H1 (cell line): ENCODE measurements at regions not wholly inside any gene's neighbourhood (a gene's known extent, or its start where the extent isn't known, plus 50 kb on each side); places are given as distances from the start of the nearest gene placed in this dataset.

Experiments
- CTCF ChIA-PET: fragments of 300-600 bp; sonication (Branson Sonifier 250); formaldehyde crosslinking; loops from one replicate; lab custom pipeline; 2021; ENCODE audit not compliant: partially characterized antibody; lab: Charles Lee
- POLR2A ChIA-PET: fragments of 300-600 bp; sonication (Branson Sonifier 250); formaldehyde crosslinking; loops from one replicate; lab custom pipeline; 2021; ENCODE audit warnings: inconsistent platforms; ENCODE audit not compliant: partially characterized antibody; lab: Charles Lee
- DNase-seq, 2 experiments: peaks; one replicate each; pipeline versions ENCODE4 v3.0.0 to v3.0.0-alpha.2; 2010 to 2022; ENCODE audit warnings: low spot score in 2 of 2, low read depth in 1 of 2, mixed read lengths in 1 of 2
- FAIRE-seq: peaks from 2 replicates; lab custom pipeline; 2011; peaks lifted over from hg19 to GRCh38; lab: Jason Lieb, UNC
- H2AFZ ChIP-seq: 2 replicates; pipeline ENCODE4 v1.8.1; 2012; ENCODE audit warnings: low read length, inconsistent platforms
- H2AK5ac ChIP-seq: 2 replicates; pipeline ENCODE4 v1.6.1; 2013; ENCODE audit warnings: low read depth, low read length
- H2BK120ac ChIP-seq: replicated peaks from 2 replicates; pipeline ENCODE3; 2013; ENCODE audit warnings: low read depth, low read length, inconsistent platforms
- H2BK12ac ChIP-seq: 2 replicates; pipeline ENCODE4 v1.6.1; 2013; ENCODE audit warnings: low read depth, low read length
- H2BK15ac ChIP-seq: 2 replicates; pipeline ENCODE4 v1.6.1; 2013; ENCODE audit warnings: low read length
- H2BK20ac ChIP-seq: 2 replicates; pipeline ENCODE4 v1.6.1; 2013; ENCODE audit warnings: low read length
- H2BK5ac ChIP-seq: 2 replicates; pipeline ENCODE4 v1.6.1; 2013; ENCODE audit warnings: low read depth, low read length
- H3K14ac ChIP-seq: 2 replicates; pipeline ENCODE4 v1.6.1; 2013; ENCODE audit warnings: inconsistent platforms; ENCODE audit not compliant: insufficient read length
- H3K18ac ChIP-seq: 2 replicates; pipeline ENCODE4 v1.6.1; 2013; ENCODE audit warnings: low read length; ENCODE audit errors: extremely low read depth
- H3K23ac ChIP-seq: 2 replicates; pipeline ENCODE4 v1.6.1; 2013; ENCODE audit warnings: inconsistent platforms; ENCODE audit not compliant: insufficient read length
- H3K23me2 ChIP-seq: 2 replicates; pipeline ENCODE4 v1.6.1; 2013; ENCODE audit warnings: low read depth, low read length
- H3K27ac ChIP-seq: 2 replicates; pipeline ENCODE4 v1.6.1; 2011; ENCODE audit warnings: low read depth, low read length, inconsistent platforms
- H3K27me3 ChIP-seq, 4 experiments: replicated peaks in 1 of 4; 1 replicate in 1 of 4; 2 replicates in 3 of 4; pipeline versions ENCODE4 v1.6.1 to v1.8.1; 2011 to 2013; ENCODE audit warnings: low read length in 3 of 4, mild to moderate bottlenecking in 3 of 4, inconsistent platforms in 2 of 4, mixed read lengths in 2 of 4, moderate library complexity in 1 of 4; ENCODE audit not compliant: control insufficient read depth in 3 of 4, insufficient read depth in 3 of 4; ENCODE audit errors: extremely low read depth in 1 of 4
- H3K36me3 ChIP-seq, 4 experiments: 2 replicates each; pipeline versions ENCODE4 v1.6.1 to v1.8.1; 2011 to 2013; ENCODE audit warnings: mild to moderate bottlenecking in 4 of 4, low read length in 3 of 4, moderate library complexity in 2 of 4, control low read depth in 1 of 4, inconsistent platforms in 1 of 4; ENCODE audit not compliant: insufficient read depth in 4 of 4, control insufficient read depth in 2 of 4
- H3K4ac ChIP-seq: replicated peaks from 2 replicates; pipeline ENCODE3; 2013; ENCODE audit warnings: low read length, low read depth, mixed read lengths, inconsistent platforms; ENCODE audit not compliant: insufficient read length
- H3K4me1 ChIP-seq, 4 experiments: replicated peaks in 1 of 4; 1 replicate in 1 of 4; 2 replicates in 3 of 4; pipeline versions ENCODE4 v1.6.1 to v1.8.1; 2011 to 2013; ENCODE audit warnings: low read length in 3 of 4, inconsistent platforms in 2 of 4, mixed read lengths in 1 of 4; ENCODE audit not compliant: insufficient read depth in 4 of 4, control insufficient read depth in 3 of 4
- H3K4me2 ChIP-seq, 2 experiments: 2 replicates each; pipeline versions ENCODE4 v1.6.1 to v1.8.1; 2011 to 2013; ENCODE audit warnings: low read depth in 2 of 2, low read length in 2 of 2, control low read depth in 1 of 2, inconsistent platforms in 1 of 2, mild to moderate bottlenecking in 1 of 2; ENCODE audit not compliant: insufficient read depth in 1 of 2
- H3K4me3 ChIP-seq, 4 experiments: fragments of 200-600, 300-600 bp in 1 of 4; sonication (generic), shearing (Covaris generic), sonication (Bioruptor Twin) in 1 of 4; 2 replicates each; pipeline versions ENCODE4 v1.5.1 to v1.8.1; 2011 to 2016; ENCODE audit warnings: low read length in 4 of 4, low read depth in 3 of 4, control low read depth in 2 of 4, inconsistent platforms in 2 of 4, mild to moderate bottlenecking in 2 of 4, mixed read lengths in 1 of 4, moderate library complexity in 1 of 4; ENCODE audit not compliant: insufficient read depth in 2 of 4; ENCODE audit errors: extremely low read depth in 1 of 4
- H3K56ac ChIP-seq: replicated peaks from 2 replicates; pipeline ENCODE3; 2013; ENCODE audit warnings: low read depth, mild to moderate bottlenecking, mixed read lengths, low read length, inconsistent platforms; ENCODE audit not compliant: insufficient read length
- H3K79me1 ChIP-seq: 2 replicates; pipeline ENCODE4 v1.6.1; 2013; ENCODE audit warnings: low read depth, low read length, control low read depth
- H3K79me2 ChIP-seq, 2 experiments: 2 replicates each; pipeline versions ENCODE4 v1.6.1 to v1.8.1; 2012 to 2013; ENCODE audit warnings: low read length in 2 of 2, mild to moderate bottlenecking in 2 of 2, inconsistent platforms in 1 of 2; ENCODE audit not compliant: insufficient read depth in 2 of 2, control insufficient read depth in 1 of 2
- H3K9ac ChIP-seq, 4 experiments: replicated peaks in 1 of 4; 1 replicate in 1 of 4; 2 replicates in 3 of 4; pipeline versions ENCODE4 v1.6.1 to v1.8.1; 2011 to 2013; ENCODE audit warnings: low read depth in 3 of 4, low read length in 3 of 4, control low read depth in 2 of 4, mild to moderate bottlenecking in 2 of 4, moderate library complexity in 2 of 4, inconsistent platforms in 1 of 4; ENCODE audit errors: extremely low read depth in 1 of 4
- H3K9me3 ChIP-seq, 2 experiments: 2 replicates each; pipeline versions ENCODE4 v1.6.1 to v1.8.1; 2012 to 2013; ENCODE audit warnings: mild to moderate bottlenecking in 2 of 2, moderate library complexity in 2 of 2, control low read depth in 1 of 2, inconsistent platforms in 1 of 2, low read depth in 1 of 2, low read length in 1 of 2, mixed read lengths in 1 of 2; ENCODE audit not compliant: insufficient read depth in 2 of 2
- H4K20me1 ChIP-seq, 2 experiments: replicated peaks in 1 of 2; 2 replicates each; pipeline versions ENCODE3 to v1.8.1; 2011 to 2013; ENCODE audit warnings: inconsistent platforms in 2 of 2, low read length in 2 of 2, mild to moderate bottlenecking in 1 of 2; ENCODE audit not compliant: insufficient read depth in 2 of 2, control insufficient read depth in 1 of 2
- H4K5ac ChIP-seq: 2 replicates; pipeline ENCODE4 v1.6.1; 2013; ENCODE audit warnings: low read length, low read depth, mixed read lengths, inconsistent platforms; ENCODE audit not compliant: insufficient read length
- H4K8ac ChIP-seq: 2 replicates; pipeline ENCODE4 v1.8.0; 2013; ENCODE audit warnings: mild to moderate bottlenecking, moderate library complexity, low read length, inconsistent platforms; ENCODE audit not compliant: insufficient read depth; ENCODE audit errors: extremely low read depth
- H4K91ac ChIP-seq: replicated peaks from 2 replicates; pipeline ENCODE3; 2013; ENCODE audit warnings: low read length, mixed read lengths, inconsistent platforms; ENCODE audit not compliant: insufficient read length
- CHD7 ChIP-seq: fragments of 300-600 bp; sonication (generic); IDR thresholded peaks from 2 replicates; pipeline ENCODE4 v1.7.1; 2012; ENCODE audit warnings: low read length, moderate library complexity, mild to moderate bottlenecking, inconsistent platforms; ENCODE audit not compliant: insufficient replicate concordance
- WGBS, 2 experiments: shearing (Covaris generic) in 1 of 2; methylation state at CpG; one replicate each; pipeline versions ENCODE4 v1.1.6 to v1.1.7; 2013 to 2015; ENCODE audit warnings: low lambda C conversion rate in 2 of 2, mixed read lengths in 2 of 2, inconsistent platforms in 1 of 2, low coverage in 1 of 2, missing lambda C conversion rate in 1 of 2; ENCODE audit not compliant: insufficient replicate concordance in 2 of 2, insufficient coverage in 1 of 2, insufficient read length in 1 of 2; ENCODE audit errors: extremely low coverage in 1 of 2, missing lambda C conversion rate in 1 of 2; 5-methylcytosine and 5-hydroxymethylcytosine counted together

GRCh38 chr17:52754838-52755237 is 596.3 kb upstream of the CA10 start:
- CTCF ChIA-PET: no interaction called here
- Histone ChIP-seq H2AK5ac (no peak overlapping the region), H3K9ac (no peak overlapping the region), H3K79me2 (no peaks in the 10 kb centered on the region), H3K14ac (no peak overlapping the region), H3K4me1 (peaks cover 0 to 5% (median 0%) of the 10 kb centered on the region in 4 experiments; a peak in 2 of 7 replicates), H3K23me2 (no peaks in the 10 kb centered on the region), H2BK120ac (no peak overlapping the region), H2BK5ac (no peak overlapping the region), H2BK20ac (no peak overlapping the region), H3K18ac (no peak overlapping the region), H4K5ac (no peak overlapping the region), H4K8ac (no peak overlapping the region), H3K36me3 (no peaks in the 10 kb centered on the region), H4K20me1 (no peaks in the 10 kb centered on the region), H3K9me3 (no peaks in the 10 kb centered on the region), H3K27me3 (no peaks in the 10 kb centered on the region), H3K27ac (no peak overlapping the region), H3K56ac (no peak overlapping the region), H3K4me2 (no peak overlapping the region), H2BK15ac (no peak overlapping the region), H2AFZ (no peak overlapping the region), H3K4ac (no peak overlapping the region), H3K79me1 (no peaks in the 10 kb centered on the region), H3K23ac (no peak overlapping the region), H2BK12ac (no peak overlapping the region), H3K4me3 (no peak overlapping the region), H4K91ac (no peak overlapping the region)
- WGBS, 2 experiments: 95% methylated on average over 4 of the region's 4 CpGs; no CpG with 5 or more reads in 1 of the 2 experiments
- FAIRE-seq: no peak
- POLR2A ChIA-PET: no interaction called here
- DNase-seq: no peak
- TF ChIP-seq CHD7: no peak
